GM12878 (cell line): ENCODE measurements at regions not wholly inside any gene's neighbourhood (a gene's known extent, or its start where the extent isn't known, plus 50 kb on each side); places are given as distances from the start of the nearest gene placed in this dataset.

ENCODE experiments used
- CBX3 ChIP-seq: fragments of 200-600 bp; sonication (generic); IDR thresholded peaks from 2 replicates; pipeline ENCODE4 v1.6.1; 2016; ENCODE audit warnings: low read depth, borderline replicate concordance
- FOXM1 ChIP-seq: IDR thresholded peaks from 2 replicates; pipeline ENCODE4 v1.6.1; 2012; ENCODE audit warnings: low read depth, mild to moderate bottlenecking, inconsistent platforms, low read length, moderate library complexity
- IKZF2 ChIP-seq, 2 experiments: fragments of 450-650 bp; IDR thresholded peaks; 2 replicates each; pipeline ENCODE4 v1.6.1; 2017; ENCODE audit warnings: mild to moderate bottlenecking in 2 of 2, moderate library complexity in 2 of 2
- MYC ChIP-seq: IDR thresholded peaks from 2 replicates; pipeline ENCODE4 v1.6.1; 2011; ENCODE audit warnings: mild to moderate bottlenecking, low read length, moderate library complexity, inconsistent platforms; ENCODE audit not compliant: insufficient read depth, insufficient replicate concordance, insufficient read length, severe bottlenecking
- NRF1 ChIP-seq: conservative IDR thresholded peaks from 2 replicates; pipeline ENCODE4 v1.6.1; 2011; ENCODE audit warnings: mild to moderate bottlenecking, low read depth, low read length, improper control_type of control experiment
- PML ChIP-seq: IDR thresholded peaks from 2 replicates; pipeline ENCODE4 v1.6.1; 2012; ENCODE audit warnings: low read length, inconsistent platforms
- POLR2AphosphoS2 ChIP-seq: IDR thresholded peaks from 2 replicates; pipeline ENCODE4 v1.6.1; 2011; ENCODE audit warnings: low read depth, mild to moderate bottlenecking, low read length, improper control_type of control experiment, moderate library complexity
- POU2F2 ChIP-seq: IDR thresholded peaks from 3 replicates; pipeline ENCODE4 v1.6.1; 2011; ENCODE audit warnings: low read depth, mild to moderate bottlenecking, low read length, borderline replicate concordance
- RAD21 ChIP-seq: IDR thresholded peaks from 2 replicates; pipeline ENCODE4 v1.6.1; 2011; ENCODE audit warnings: mild to moderate bottlenecking, low read depth, low read length, moderate library complexity; ENCODE audit not compliant: insufficient read depth
- SPI1 ChIP-seq: IDR thresholded peaks from 2 replicates; pipeline ENCODE4 v1.6.1; 2011; ENCODE audit warnings: low read depth, mild to moderate bottlenecking, low read length, moderate library complexity, borderline replicate concordance; ENCODE audit not compliant: insufficient read depth
- TF ChIP-seq, protein P1 (sequence below), 3 experiments: IDR thresholded peaks in 2 of 3; conservative IDR thresholded peaks in 1 of 3; 2 replicates each; pipeline ENCODE4 v1.5.1; 2011; ENCODE audit warnings: low read depth in 3 of 3, low read length in 3 of 3, mild to moderate bottlenecking in 3 of 3, control low read depth in 2 of 3, moderate library complexity in 2 of 3, inconsistent platforms in 1 of 3, mixed read lengths in 1 of 3; ENCODE audit not compliant: control insufficient read depth in 2 of 3, insufficient read depth in 1 of 3; ENCODE audit errors: extremely low read depth in 1 of 3

DNA sequence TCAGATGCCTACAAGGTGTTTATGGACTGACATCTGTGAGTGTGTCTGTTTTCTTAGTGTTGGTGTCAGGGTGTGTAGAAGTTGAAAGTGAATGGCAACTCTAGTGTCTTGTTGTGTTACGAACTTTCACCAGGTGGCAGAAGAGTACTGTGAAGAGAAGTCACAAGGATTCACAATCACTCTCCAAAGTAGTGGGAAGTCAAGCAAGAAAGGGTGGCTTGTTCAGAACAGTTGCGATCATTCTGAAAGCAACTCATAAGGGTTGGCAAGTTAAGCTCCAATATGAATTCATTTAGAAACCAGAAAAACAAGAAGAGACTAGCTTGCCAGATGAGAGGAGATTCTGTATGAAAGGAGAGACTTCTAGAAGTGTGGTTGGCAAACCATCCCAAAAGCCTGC is 86.1 kb downstream of the FASLG start (continued):
- no peak for TF ChIP-seq PML
- TF ChIP-seq NRF1 = no peak
- TF ChIP-seq SPI1 = peak; percentile 31; the same call in 1 of the 2 replicates
- TF ChIP-seq, protein P1, sequence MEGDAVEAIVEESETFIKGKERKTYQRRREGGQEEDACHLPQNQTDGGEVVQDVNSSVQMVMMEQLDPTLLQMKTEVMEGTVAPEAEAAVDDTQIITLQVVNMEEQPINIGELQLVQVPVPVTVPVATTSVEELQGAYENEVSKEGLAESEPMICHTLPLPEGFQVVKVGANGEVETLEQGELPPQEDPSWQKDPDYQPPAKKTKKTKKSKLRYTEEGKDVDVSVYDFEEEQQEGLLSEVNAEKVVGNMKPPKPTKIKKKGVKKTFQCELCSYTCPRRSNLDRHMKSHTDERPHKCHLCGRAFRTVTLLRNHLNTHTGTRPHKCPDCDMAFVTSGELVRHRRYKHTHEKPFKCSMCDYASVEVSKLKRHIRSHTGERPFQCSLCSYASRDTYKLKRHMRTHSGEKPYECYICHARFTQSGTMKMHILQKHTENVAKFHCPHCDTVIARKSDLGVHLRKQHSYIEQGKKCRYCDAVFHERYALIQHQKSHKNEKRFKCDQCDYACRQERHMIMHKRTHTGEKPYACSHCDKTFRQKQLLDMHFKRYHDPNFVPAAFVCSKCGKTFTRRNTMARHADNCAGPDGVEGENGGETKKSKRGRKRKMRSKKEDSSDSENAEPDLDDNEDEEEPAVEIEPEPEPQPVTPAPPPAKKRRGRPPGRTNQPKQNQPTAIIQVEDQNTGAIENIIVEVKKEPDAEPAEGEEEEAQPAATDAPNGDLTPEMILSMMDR (IDR thresholded peaks at IDR 0.05 in 2 of 3, conservative IDR thresholded peaks at IDR 0.05 in 1 of 3; ENCODE audit: control insufficient read depth in 2 of 3, extremely low read depth in 1 of 3, insufficient read depth in 1 of 3, low read depth in 3 of 3, low read length in 3 of 3) = peak; percentile 70 to 86 (median 78)
- peak; percentile 97 for TF ChIP-seq RAD21
- no peak for TF ChIP-seq MYC
- no peak for TF ChIP-seq POLR2AphosphoS2
- no peak for TF ChIP-seq CBX3
- 0 out of 4 replicates have a peak, but pooled peaks of 1 of the 2 experiments have one; percentile 20 for TF ChIP-seq IKZF2 (IDR thresholded peaks at IDR 0.05)
- peak; percentile 57; the same call in 1 of the 2 replicates for TF ChIP-seq FOXM1
- TF ChIP-seq POU2F2 = peak; percentile 26; the same call in 1 of the 3 replicates
